Erythroblast (primary cell): ENCODE measurements at regions not wholly inside any gene's neighbourhood (a gene's known extent, or its start where the extent isn't known, plus 50 kb on each side); places are given as distances from the start of the nearest gene placed in this dataset.

Experiments
- GATA1 ChIP-seq: IDR thresholded peaks from 2 replicates; pipeline ENCODE4 v1.6.1; 2011; ENCODE audit warnings: low read depth, mild to moderate bottlenecking, control low read depth, low read length, moderate library complexity
- POLR2A ChIP-seq: IDR thresholded peaks from 2 replicates; pipeline ENCODE4 v1.6.1; 2011; ENCODE audit warnings: mild to moderate bottlenecking, low read length

- TF ChIP-seq POLR2A (no peak), GATA1 (no peak)
Observed at GRCh38 chr1:65629788-65630187, 162.9 kb upstream of the PDE4B start.
